K562 (cell line): ENCODE measurements at regions not wholly inside any gene's neighbourhood (a gene's known extent, or its start where the extent isn't known, plus 50 kb on each side); places are given as distances from the start of the nearest gene placed in this dataset.

Source experiments
- ATAC-seq: fragments of 200-7000 bp; cut with Tn5 transposase; 3 replicates; pipeline ENCODE4 v1.9.1; 2020; ENCODE audit warnings: moderate library complexity
- BruUV-seq: library from RNA; stranded (reverse); fragments of 400-500 nt; replicated peaks from 2 replicates; lab custom pipeline; 2021; lab: Mats Ljungman, UMichigan
- CTCF ChIA-PET: fragments of 300-600 bp; formaldehyde crosslinking; extraction: SDS; loops from one replicate; lab custom pipeline; 2021; ENCODE audit warnings: low intra/inter-chr PET ratio; lab: Yijun Ruan, JAX
- POLR2A ChIA-PET: fragments of 300-600, 350-650 bp; sonication (Branson Sonifier 250); formaldehyde crosslinking; extraction: SDS; loops from one replicate; lab custom pipeline; 2021; ENCODE audit warnings: antibody characterized with exemption, inconsistent platforms; lab: Yijun Ruan, JAX
- DNase-seq, 4 experiments: peaks; one replicate each; pipeline versions ENCODE4 v3.0.0 to v3.0.0-alpha.2; 2011 to 2018; ENCODE audit warnings: low spot score in 3 of 4, mixed read lengths in 3 of 4; ENCODE audit errors: extremely low read depth in 1 of 4
- FAIRE-seq: peaks from 2 replicates; lab custom pipeline; 2011; peaks lifted over from hg19 to GRCh38; lab: Jason Lieb, UNC
- H2AFZ ChIP-seq: 2 replicates; pipeline ENCODE4 v1.6.0; 2011; ENCODE audit warnings: low read depth, low read length, control low read depth, inconsistent platforms
- H3K27ac ChIP-seq: fragments of 200-600 bp; 3 replicates; pipeline ENCODE4 v1.8.0; 2011; ENCODE audit warnings: low read depth, mild to moderate bottlenecking, control low read depth, inconsistent platforms, low read length, moderate library complexity, mixed read lengths; ENCODE audit errors: extremely low read depth
- H3K27me3 ChIP-seq, 2 experiments: fragments of 300-600 bp in 1 of 2; 2 replicates in 1 of 2; 3 replicates in 1 of 2; pipeline versions ENCODE4 v1.6.0 to v1.8.0; 2011; ENCODE audit warnings: inconsistent platforms in 2 of 2, low read length in 2 of 2, mild to moderate bottlenecking in 1 of 2, mixed read lengths in 1 of 2, moderate library complexity in 1 of 2; ENCODE audit not compliant: control insufficient read depth in 2 of 2, insufficient read depth in 2 of 2
- H3K36me3 ChIP-seq: fragments of 300-600 bp; 3 replicates; pipeline ENCODE4 v1.8.0; 2011; ENCODE audit warnings: mild to moderate bottlenecking, low read length, inconsistent platforms; ENCODE audit not compliant: control insufficient read depth, insufficient read depth
- H3K4me1 ChIP-seq, 2 experiments: fragments of 200-600 bp in 1 of 2; replicated peaks in 1 of 2; 2 replicates in 1 of 2; 3 replicates in 1 of 2; pipeline versions ENCODE4 v1.5.1 to v1.8.0; 2011; ENCODE audit warnings: inconsistent platforms in 2 of 2, low read length in 2 of 2, mild to moderate bottlenecking in 1 of 2, mixed read lengths in 1 of 2, moderate library complexity in 1 of 2; ENCODE audit not compliant: control insufficient read depth in 2 of 2, insufficient read depth in 2 of 2
- H3K4me2 ChIP-seq: 2 replicates; pipeline ENCODE4 v1.6.1; 2011; ENCODE audit warnings: low read length, control low read depth, inconsistent platforms, mixed read lengths; ENCODE audit not compliant: insufficient read depth
- H3K4me3 ChIP-seq: fragments of 200-600 bp; sonication (generic), shearing (Covaris generic); 2 replicates; pipeline ENCODE4 v1.5.1; 2016; ENCODE audit warnings: control low read depth, inconsistent platforms
- H3K79me2 ChIP-seq: fragments of 200-600 bp; 3 replicates; pipeline ENCODE4 v1.8.0; 2011; ENCODE audit warnings: low read length, inconsistent platforms; ENCODE audit not compliant: control insufficient read depth, insufficient read depth
- H3K9ac ChIP-seq, 2 experiments: 2 replicates each; pipeline versions ENCODE4 v1.6.0 to v1.6.1; 2011; ENCODE audit warnings: low read depth in 2 of 2, low read length in 2 of 2, control low read depth in 1 of 2, inconsistent platforms in 1 of 2, mild to moderate bottlenecking in 1 of 2, mixed read lengths in 1 of 2; ENCODE audit not compliant: insufficient read depth in 1 of 2
- H3K9me1 ChIP-seq: one replicate; pipeline ENCODE4 v1.6.0; 2011; ENCODE audit warnings: inconsistent platforms, mild to moderate bottlenecking, low read length, moderate library complexity; ENCODE audit not compliant: control insufficient read depth, insufficient read depth
- H3K9me3 ChIP-seq: replicated peaks from 2 replicates; pipeline ENCODE4 v1.5.1; 2011; ENCODE audit warnings: low read depth, low read length, inconsistent platforms; ENCODE audit not compliant: control insufficient read depth, insufficient read depth
- H4K20me1 ChIP-seq: replicated peaks from 2 replicates; pipeline ENCODE4 v1.6.1; 2011; ENCODE audit warnings: low read length, inconsistent platforms, mixed read lengths; ENCODE audit not compliant: control insufficient read depth, insufficient read depth
- ATF7 ChIP-seq: fragments of 450-650 bp; IDR thresholded peaks from 2 replicates; pipeline ENCODE4 v1.7.1; 2014; ENCODE audit warnings: mild to moderate bottlenecking, moderate library complexity
- ELK3 ChIP-seq: fragments of 450-650 bp; formaldehyde crosslinking; IDR thresholded peaks from 2 replicates; pipeline ENCODE4 v1.4.0; 2020; ENCODE audit warnings: mild to moderate bottlenecking
- GTF2E2 ChIP-seq: fragments of 200-800 bp; sonication (Bioruptor generic); IDR thresholded peaks from 2 replicates; pipeline ENCODE4 v1.6.1; 2016; ENCODE audit warnings: missing genetic modification characterization, missing compliant biosample characterization
- GTF2F1 ChIP-seq: IDR thresholded peaks from 2 replicates; pipeline ENCODE4 v1.6.1; 2011; ENCODE audit warnings: low read depth, low read length, improper control_type of control experiment
- MYC ChIP-seq, 2 experiments: fragments of 250-450 bp in 1 of 2; sonication (Bioruptor Pico) in 1 of 2; IDR thresholded peaks; 2 replicates each; pipeline versions ENCODE4 v1.5.1 to v1.6.1; 2012 to 2021; ENCODE audit warnings: low read depth in 2 of 2, borderline replicate concordance in 1 of 2, improper control_type of control experiment in 1 of 2, low read length in 1 of 2, mild to moderate bottlenecking in 1 of 2, moderate library complexity in 1 of 2
- WGBS: fragments of 100-300 bp; shearing (Covaris generic); methylation state at CpG from one replicate; pipeline ENCODE4 v1.1.6; 2016; ENCODE audit warnings: low coverage, mixed read lengths; ENCODE audit not compliant: insufficient coverage; ENCODE audit errors: missing lambda C conversion rate; 5-methylcytosine and 5-hydroxymethylcytosine counted together
- in situ Hi-C: fragments of 300-500 bp; cut with MboI; formaldehyde crosslinking; loops from 4 replicates; pipeline ENCODE4 v1.15.0; 2018; ENCODE audit warnings: inconsistent platforms, mixed read lengths
- intact Hi-C: fragments of 100-400 bp; cut with micrococcal nuclease; formaldehyde crosslinking; loops from 2 replicates; pipeline ENCODE4 v1.14.2; 2022
- TF ChIP-seq, protein P1 (sequence below): fragments of 250-450 bp; sonication (Bioruptor Pico); IDR thresholded peaks from 2 replicates; pipeline ENCODE4 v1.5.0; 2021; ENCODE audit warnings: mild to moderate bottlenecking, moderate library complexity

- intact Hi-C loops (no loop called here), in situ Hi-C loops (no loop called here)
Measured at GRCh38 chr13:70792121-70792520, 683.9 kb upstream of the KLHL1 start.

More at GRCh38 chr13:70792121-70792520, 683.9 kb upstream of the KLHL1 start:
- BruUV-seq, result no TSS peak
- whole genome bisulfite sequencing, result 0% methylated on average over 1 of the region's 2 CpGs
- no peaks in the 10 kb centered on the region for H3K79me2 ChIP-seq
- no peaks in the 10 kb centered on the region for H3K9me3 ChIP-seq
- FAIRE-seq (no peak), DNase-seq (no peak), ATAC-seq (no peak)
- no peak overlapping the region for H3K4me3 ChIP-seq
- ChIA-PET CTCF (no interaction called here), POLR2A (no interaction called here)
- H3K9ac ChIP-seq, result no peak overlapping the region
- H4K20me1 ChIP-seq, result no peaks in the 10 kb centered on the region
- no peak overlapping the region for H3K27ac ChIP-seq
- H3K4me1 ChIP-seq, result no peaks in the 10 kb centered on the region
- H3K4me2 ChIP-seq, result no peak overlapping the region
- H3K9me1 ChIP-seq, result no peaks in the 10 kb centered on the region
- H2AFZ ChIP-seq, result no peak overlapping the region
- TF ChIP-seq ELK3 (CRISPR knock-in tag) (no peak), GTF2E2 (tag) (no peak), GTF2F1 (no peak), ATF7 (no peak), MYC (IDR thresholded peaks at IDR 0.05; ENCODE audit: low read depth, low read length) (no peak), MYC (CRISPR knock-in tag; IDR thresholded peaks at IDR 0.05; ENCODE audit: borderline replicate concordance, low read depth) (no peak)
- TF ChIP-seq, protein P1, sequence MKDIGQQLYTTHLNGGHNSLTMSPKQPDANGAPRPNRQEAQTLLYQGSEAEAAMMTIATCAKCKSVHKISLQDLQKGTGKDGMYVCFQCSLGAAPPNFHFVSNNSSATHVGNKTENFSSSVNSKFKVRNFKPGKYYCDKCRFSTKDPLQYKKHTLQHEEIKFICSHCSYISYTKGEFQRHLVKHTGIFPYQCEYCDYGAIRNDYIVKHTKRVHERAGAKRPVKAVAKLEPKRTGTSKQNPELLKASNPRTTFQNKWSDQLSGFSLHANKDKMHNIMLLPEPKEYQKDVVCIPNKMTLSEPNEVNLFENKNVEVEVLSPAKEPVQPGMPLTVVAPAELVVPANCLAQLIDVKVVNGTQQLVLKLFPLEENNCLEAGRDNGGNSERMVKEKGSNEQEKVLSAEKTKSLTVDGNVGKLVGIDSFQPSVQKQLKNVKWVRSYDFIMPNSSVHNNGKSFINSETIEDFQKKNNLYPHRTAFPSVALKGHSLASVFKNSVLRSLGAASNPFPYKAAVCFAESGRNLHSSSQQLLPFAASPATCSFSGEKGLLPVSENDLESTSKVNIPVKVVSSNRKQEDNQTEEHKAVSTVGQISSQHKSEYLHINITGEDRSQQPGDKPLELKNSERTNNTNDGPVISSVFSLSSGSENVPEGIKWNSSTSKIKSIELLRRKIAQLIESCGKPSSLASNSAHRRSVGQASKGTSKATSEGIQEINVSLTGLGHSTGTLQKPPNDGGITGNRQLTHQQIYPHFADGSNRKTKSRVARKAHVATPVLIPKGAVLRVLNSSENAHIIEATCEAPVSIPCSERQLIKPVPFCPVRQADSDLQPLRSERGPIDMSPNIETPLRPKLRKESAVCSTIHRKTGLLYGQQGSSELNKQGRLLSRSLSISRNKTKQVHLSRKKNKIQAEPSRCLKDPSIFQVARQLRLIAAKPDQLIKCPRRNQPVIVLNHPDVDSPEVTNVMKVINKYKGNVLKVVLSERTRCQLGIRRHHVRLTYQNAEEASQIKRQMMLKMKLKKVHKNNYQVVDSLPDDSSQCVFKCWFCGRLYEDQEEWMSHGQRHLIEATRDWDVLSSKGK, result no peak
- H3K36me3 ChIP-seq, result no peaks in the 10 kb centered on the region
- H3K27me3 ChIP-seq, result no peaks in the 10 kb centered on the region
